Heart left ventricle (tissue), 13 donors: ENCODE measurements at regions not wholly inside any gene's neighbourhood (a gene's known extent, or its start where the extent isn't known, plus 50 kb on each side); places are given as distances from the start of the nearest gene placed in this dataset.

ENCODE experiments used
- CTCF ChIP-seq, 12 donors: fragments of 200-600 bp; sonication (generic) in 4 of 12; IDR thresholded peaks; one replicate each; pipeline versions ENCODE4 v1.5.0 to v1.8.0; 2018 to 2022; ENCODE audit warnings: antibody characterized with exemption in 12 of 12, mild to moderate bottlenecking in 5 of 12
- POLR2A ChIP-seq, 2 donors: fragments of 450-650 bp; IDR thresholded peaks; one replicate each; pipeline ENCODE4 v1.6.1; 2017; ENCODE audit warnings: antibody characterized with exemption in 2 of 2, mild to moderate bottlenecking in 2 of 2, moderate library complexity in 2 of 2
- donor health status: ischemic (EF 13 %, LVEDD 7.1; RV severe dilation, severe dysfunction).
- donor health status: DM: no; HTN: yes; CAD: no.
- donor health status: DM: no; HTN: no; CAD: no.
- donor health status: ischemic (EF 25% LVEDD 6.9; RV normal size, moderate dysfunction).
- donor health status: ischemic (EF 25% LVEDD 5.7; RV mildly dilated, moderate dysfunction).
- donor health status: ischemic (EF 35%, LVEDD 5.7; RV mildly dilated, moderate dysfunction).
- donor health status: nonischemic (EF 11% LVEDD 7.7; RV severe dilation, severe dysfunction).
- donor health status: DM: yes; HTN: yes; CAD: no.
- donor health status: PGD.
- donor health status: ischemic (EF 29% LVEDD 5.4; RV normal size, mild dysfunction).
- donor health status: nonischemic (EF 23%, LVEDD 6.1; RV moderate dilation, normal function).

GRCh38 chr3:147089286-147089685 is 317.1 kb downstream of the ZIC4 start:
- TF ChIP-seq CTCF (IDR thresholded peaks at IDR 0.05): no peak
- no peak for TF ChIP-seq POLR2A (IDR thresholded peaks at IDR 0.05)
